ENCODE measurements at regions not wholly inside any gene's neighbourhood (a gene's known extent, or its start where the extent isn't known, plus 50 kb on each side); places are given as distances from the start of the nearest gene placed in this dataset.

DNA sequence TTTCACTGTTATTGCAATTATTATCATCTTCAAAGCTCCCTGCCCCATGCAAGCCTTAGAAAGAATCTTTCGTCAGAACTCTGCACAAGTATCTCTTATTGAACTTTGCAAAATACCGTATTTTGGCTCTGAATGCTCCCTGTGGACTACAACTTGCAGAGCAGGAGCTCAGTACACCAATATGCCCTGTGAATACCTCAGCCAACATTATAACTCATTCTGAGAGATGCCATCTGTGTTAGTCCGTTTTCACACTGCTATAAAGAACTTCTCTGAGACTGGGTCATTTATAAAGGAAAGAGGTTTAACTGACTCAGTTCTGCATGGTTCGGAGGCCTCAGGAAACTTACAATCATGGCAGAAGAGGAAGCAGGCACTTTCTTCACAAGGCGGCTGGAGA is 87.2 kb upstream of the XYLT1 start:
- Histone ChIP-seq H3K4me3 (no peak overlapping the region), H3K9me3 (no peaks in the 10 kb centered on the region; the same call in 2 of the 3 replicates), H3K4me2 (no peak overlapping the region), H3K4me1 (no peaks in the 10 kb centered on the region), H3K27ac (no peak overlapping the region)
- DNase-seq (ENCODE audit: low read depth in 1 of 2, low spot score in 1 of 2): no peak
- ChIA-PET CTCF (no interaction called here), POLR2A (no interaction called here)
- FAIRE-seq: no peak
- 11% methylated on average over 5 of the region's 5 CpGs for whole genome bisulfite sequencing (ENCODE audit: missing lambda C conversion rate)
- TF ChIP-seq EHF (CRISPR knock-in tag; IDR thresholded peaks at IDR 0.05): no peak
- ATAC-seq: no peak

DNA sequence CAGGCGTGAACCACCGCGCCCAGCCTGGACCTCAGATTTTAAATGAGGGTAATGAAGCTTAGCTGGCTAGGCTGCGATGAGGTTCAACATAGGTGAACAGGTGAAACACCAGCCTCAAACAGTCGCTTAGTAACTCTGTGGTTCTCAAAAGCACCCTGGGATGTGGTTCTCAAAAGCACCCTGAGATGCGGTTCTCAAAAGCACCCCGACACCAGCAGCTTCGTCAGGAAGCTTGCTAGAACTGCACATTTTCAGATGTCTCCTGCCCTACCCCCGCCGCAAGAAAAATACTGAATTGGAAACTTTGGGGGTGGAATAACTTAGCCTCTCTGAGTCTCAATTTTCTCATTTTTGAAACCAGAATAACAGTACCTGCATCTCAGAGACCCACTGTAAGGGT is 86.7 kb upstream of the XYLT1 start:
- Histone ChIP-seq H3K4me3 (no peak overlapping the region), H3K4me1 (no peaks in the 10 kb centered on the region), H3K9me3 (no peaks in the 10 kb centered on the region; the same call in 2 of the 3 replicates), H3K4me2 (no peak overlapping the region), H3K27ac (no peak overlapping the region)
- ChIA-PET CTCF (no interaction called here), POLR2A (no interaction called here)
- WGBS (ENCODE audit: missing lambda C conversion rate): 42% methylated on average over 10 of the region's 10 CpGs
- ATAC-seq (no peak), FAIRE-seq (no peak), DNase-seq (ENCODE audit: low read depth in 1 of 2, low spot score in 1 of 2) (no peak)
- TF ChIP-seq EHMT2 (IDR thresholded peaks at IDR 0.05; ENCODE audit: low read depth) (no peak), CEBPB (IDR thresholded peaks at IDR 0.05) (no peak), EP300 (IDR thresholded peaks at IDR 0.05) (no peak), HES2 (IDR thresholded peaks at IDR 0.05) (no peak), POLR2A (IDR thresholded peaks at IDR 0.05; ENCODE audit: low read length) (no peak), NFE2L2 (conservative IDR thresholded peaks at IDR 0.05; ENCODE audit: low read length) (no peak)
- TF ChIP-seq, protein P1, sequence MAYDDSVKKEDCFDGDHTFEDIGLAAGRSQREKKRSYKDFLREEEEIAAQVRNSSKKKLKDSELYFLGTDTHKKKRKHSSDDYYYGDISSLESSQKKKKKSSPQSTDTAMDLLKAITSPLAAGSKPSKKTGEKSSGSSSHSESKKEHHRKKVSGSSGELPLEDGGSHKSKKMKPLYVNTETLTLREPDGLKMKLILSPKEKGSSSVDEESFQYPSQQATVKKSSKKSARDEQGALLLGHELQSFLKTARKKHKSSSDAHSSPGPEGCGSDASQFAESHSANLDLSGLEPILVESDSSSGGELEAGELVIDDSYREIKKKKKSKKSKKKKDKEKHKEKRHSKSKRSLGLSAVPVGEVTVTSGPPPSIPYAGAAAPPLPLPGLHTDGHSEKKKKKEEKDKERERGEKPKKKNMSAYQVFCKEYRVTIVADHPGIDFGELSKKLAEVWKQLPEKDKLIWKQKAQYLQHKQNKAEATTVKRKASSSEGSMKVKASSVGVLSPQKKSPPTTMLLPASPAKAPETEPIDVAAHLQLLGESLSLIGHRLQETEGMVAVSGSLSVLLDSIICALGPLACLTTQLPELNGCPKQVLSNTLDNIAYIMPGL (CRISPR knock-in tag; IDR thresholded peaks at IDR 0.05; ENCODE audit: borderline replicate concordance): no peak

- peak; percentile 13 to 25 for DNase-seq (ENCODE audit: low read depth in 1 of 2, low spot score in 1 of 2)
- 15% methylated on average over 7 of the region's 7 CpGs for WGBS (ENCODE audit: missing lambda C conversion rate)
- peak; percentile 66 to 76; a peak in 4 of 6 replicates for ATAC-seq
- FAIRE-seq: no peak
- ChIA-PET CTCF (interaction anchor here (0.9 to 1.4 kb wide), 3 partner anchors 9 to 187 kb away, joined by 3 read pairs; no protein-coding TSS in a partner anchor), POLR2A (no interaction called here)
- peak; percentile 26 to 38; a peak in 2 of 5 replicates for TF ChIP-seq RAD21 (conservative IDR thresholded peaks at IDR 0.05 in 1 of 2, IDR thresholded peaks at IDR 0.05 in 1 of 2)
- TF ChIP-seq RNF2 (IDR thresholded peaks at IDR 0.05; ENCODE audit: borderline replicate concordance, low read depth): no peak
- TF ChIP-seq POLR2AphosphoS2 (conservative IDR thresholded peaks at IDR 0.05; ENCODE audit: low read length): no peak
- TF ChIP-seq, protein P2, sequence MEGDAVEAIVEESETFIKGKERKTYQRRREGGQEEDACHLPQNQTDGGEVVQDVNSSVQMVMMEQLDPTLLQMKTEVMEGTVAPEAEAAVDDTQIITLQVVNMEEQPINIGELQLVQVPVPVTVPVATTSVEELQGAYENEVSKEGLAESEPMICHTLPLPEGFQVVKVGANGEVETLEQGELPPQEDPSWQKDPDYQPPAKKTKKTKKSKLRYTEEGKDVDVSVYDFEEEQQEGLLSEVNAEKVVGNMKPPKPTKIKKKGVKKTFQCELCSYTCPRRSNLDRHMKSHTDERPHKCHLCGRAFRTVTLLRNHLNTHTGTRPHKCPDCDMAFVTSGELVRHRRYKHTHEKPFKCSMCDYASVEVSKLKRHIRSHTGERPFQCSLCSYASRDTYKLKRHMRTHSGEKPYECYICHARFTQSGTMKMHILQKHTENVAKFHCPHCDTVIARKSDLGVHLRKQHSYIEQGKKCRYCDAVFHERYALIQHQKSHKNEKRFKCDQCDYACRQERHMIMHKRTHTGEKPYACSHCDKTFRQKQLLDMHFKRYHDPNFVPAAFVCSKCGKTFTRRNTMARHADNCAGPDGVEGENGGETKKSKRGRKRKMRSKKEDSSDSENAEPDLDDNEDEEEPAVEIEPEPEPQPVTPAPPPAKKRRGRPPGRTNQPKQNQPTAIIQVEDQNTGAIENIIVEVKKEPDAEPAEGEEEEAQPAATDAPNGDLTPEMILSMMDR (IDR thresholded peaks at IDR 0.05): peak; percentile 32; the same call in 2 of the 3 replicates
- peak; percentile 50; the same call in 2 of the 3 replicates for TF ChIP-seq SMC3 (IDR thresholded peaks at IDR 0.05)
- no peak overlapping the region for H3K4me2 ChIP-seq
- no peak overlapping the region for H3K27ac ChIP-seq
- H3K9me3 ChIP-seq: no peaks in the 10 kb centered on the region; the same call in 2 of the 3 replicates
- no peaks in the 10 kb centered on the region for H3K4me1 ChIP-seq
- no peak overlapping the region for H3K4me3 ChIP-seq
Measured at GRCh38 chr16:17556276-17557052, 85.7 kb upstream of the XYLT1 start.

GRCh38 chr16:17555176-17555575 is 84.4 kb upstream of the XYLT1 start:
- ChIA-PET POLR2A (no interaction called here), CTCF (interaction anchor here (1.4 kb wide), 1 partner anchor 24 kb away, joined by 3 read pairs; no protein-coding TSS in a partner anchor)

More at GRCh38 chr16:17555176-17555575, 84.4 kb upstream of the XYLT1 start:
- Histone ChIP-seq H3K27ac (no peak overlapping the region), H3K4me3 (no peak overlapping the region), H3K4me2 (no peak overlapping the region), H3K4me1 (no peaks in the 10 kb centered on the region), H3K9me3 (no peaks in the 10 kb centered on the region; the same call in 2 of the 3 replicates)
- ATAC-seq: no peak
- no peak for FAIRE-seq
- TF ChIP-seq CBX2 (IDR thresholded peaks at IDR 0.05; ENCODE audit: borderline replicate concordance, low read depth): no peak
- TF ChIP-seq KDM5A (IDR thresholded peaks at IDR 0.05): no peak
- no peak for TF ChIP-seq HDAC2 (IDR thresholded peaks at IDR 0.05)
- no peak for TF ChIP-seq CBX8 (IDR thresholded peaks at IDR 0.05)
- DNase-seq (ENCODE audit: low read depth in 1 of 2, low spot score in 1 of 2): no peak
- WGBS (ENCODE audit: missing lambda C conversion rate): 2% methylated on average over 5 of the region's 5 CpGs
